ENCODE measurements at regions not wholly inside any gene's neighbourhood (a gene's known extent, or its start where the extent isn't known, plus 50 kb on each side); places are given as distances from the start of the nearest gene placed in this dataset.

DNA sequence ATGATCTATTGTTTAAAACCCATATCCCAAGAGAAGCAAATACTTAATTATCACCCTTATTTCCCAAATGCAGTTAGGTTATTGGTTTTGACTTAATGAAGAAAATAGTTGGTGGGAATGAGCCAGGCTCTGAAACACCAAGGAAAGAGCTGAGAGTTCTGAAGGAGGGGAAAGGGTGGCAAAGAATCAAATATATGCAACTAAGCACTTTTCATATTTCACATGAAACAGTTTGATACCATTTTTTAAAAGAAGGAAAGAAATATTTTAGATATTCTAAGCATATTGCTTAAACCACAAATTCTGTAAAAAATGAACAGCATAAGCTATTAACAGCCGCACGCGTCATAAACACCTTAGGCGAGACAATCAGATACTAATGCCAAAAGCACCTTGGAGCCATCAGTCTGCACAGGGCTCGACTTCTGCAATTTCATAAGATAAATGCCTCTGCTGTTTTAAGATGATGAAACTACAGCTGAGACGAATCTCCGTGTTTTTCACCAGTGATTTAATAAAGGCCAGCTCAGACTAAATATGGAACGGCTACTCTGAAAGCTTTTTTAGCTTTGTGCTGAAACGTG lies 371.7 kb downstream of the EN1 start:
- TF ChIP-seq, protein P1, sequence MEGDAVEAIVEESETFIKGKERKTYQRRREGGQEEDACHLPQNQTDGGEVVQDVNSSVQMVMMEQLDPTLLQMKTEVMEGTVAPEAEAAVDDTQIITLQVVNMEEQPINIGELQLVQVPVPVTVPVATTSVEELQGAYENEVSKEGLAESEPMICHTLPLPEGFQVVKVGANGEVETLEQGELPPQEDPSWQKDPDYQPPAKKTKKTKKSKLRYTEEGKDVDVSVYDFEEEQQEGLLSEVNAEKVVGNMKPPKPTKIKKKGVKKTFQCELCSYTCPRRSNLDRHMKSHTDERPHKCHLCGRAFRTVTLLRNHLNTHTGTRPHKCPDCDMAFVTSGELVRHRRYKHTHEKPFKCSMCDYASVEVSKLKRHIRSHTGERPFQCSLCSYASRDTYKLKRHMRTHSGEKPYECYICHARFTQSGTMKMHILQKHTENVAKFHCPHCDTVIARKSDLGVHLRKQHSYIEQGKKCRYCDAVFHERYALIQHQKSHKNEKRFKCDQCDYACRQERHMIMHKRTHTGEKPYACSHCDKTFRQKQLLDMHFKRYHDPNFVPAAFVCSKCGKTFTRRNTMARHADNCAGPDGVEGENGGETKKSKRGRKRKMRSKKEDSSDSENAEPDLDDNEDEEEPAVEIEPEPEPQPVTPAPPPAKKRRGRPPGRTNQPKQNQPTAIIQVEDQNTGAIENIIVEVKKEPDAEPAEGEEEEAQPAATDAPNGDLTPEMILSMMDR (IDR thresholded peaks at IDR 0.05; ENCODE audit: low read depth, low read length), result no peak
- H3K36me3 ChIP-seq, result no peaks in the 10 kb centered on the region
- peaks cover 12% of the 10 kb centered on the region for H3K4me1 ChIP-seq (ENCODE audit: low read depth)
- H3K9me3 ChIP-seq (ENCODE audit: low read depth), result no peaks in the 10 kb centered on the region
- no peak overlapping the region for H3K4me3 ChIP-seq
- no peak for DNase-seq (ENCODE audit: low read depth in 1 of 2, low spot score in 1 of 2)
- H3K27me3 ChIP-seq, result peaks cover 2% of the 10 kb centered on the region
- no peak overlapping the region for H3K27ac ChIP-seq

DNA sequence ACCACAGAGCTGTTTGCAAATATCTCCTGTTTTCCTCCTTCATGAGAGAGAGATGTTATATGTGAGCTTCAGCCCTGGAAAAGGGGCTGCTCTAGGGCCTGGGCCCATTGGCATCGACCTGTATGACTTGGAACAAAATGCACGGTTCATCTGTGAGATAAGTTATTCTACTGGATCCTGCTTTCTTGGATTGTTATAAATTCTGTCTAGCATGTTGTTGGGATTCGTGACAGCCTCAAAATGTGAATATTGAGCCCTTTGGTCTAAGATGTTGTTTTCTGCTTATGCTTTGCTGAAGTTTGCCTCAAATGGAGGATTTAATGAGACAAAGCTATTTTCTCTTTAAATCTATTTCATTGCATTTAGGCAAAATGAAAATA lies 372.9 kb downstream of the EN1 start:
- Histone ChIP-seq H3K36me3 (no peaks in the 10 kb centered on the region), H3K27ac (no peak overlapping the region), H3K9me3 (ENCODE audit: low read depth) (no peaks in the 10 kb centered on the region), H3K4me3 (no peak overlapping the region), H3K27me3 (peaks cover 2% of the 10 kb centered on the region), H3K4me1 (ENCODE audit: low read depth) (peaks cover 12% of the 10 kb centered on the region)
- DNase-seq (ENCODE audit: low read depth in 1 of 2, low spot score in 1 of 2), result no peak
- TF ChIP-seq, protein P1 (IDR thresholded peaks at IDR 0.05; ENCODE audit: low read depth, low read length), result no peak

DNA sequence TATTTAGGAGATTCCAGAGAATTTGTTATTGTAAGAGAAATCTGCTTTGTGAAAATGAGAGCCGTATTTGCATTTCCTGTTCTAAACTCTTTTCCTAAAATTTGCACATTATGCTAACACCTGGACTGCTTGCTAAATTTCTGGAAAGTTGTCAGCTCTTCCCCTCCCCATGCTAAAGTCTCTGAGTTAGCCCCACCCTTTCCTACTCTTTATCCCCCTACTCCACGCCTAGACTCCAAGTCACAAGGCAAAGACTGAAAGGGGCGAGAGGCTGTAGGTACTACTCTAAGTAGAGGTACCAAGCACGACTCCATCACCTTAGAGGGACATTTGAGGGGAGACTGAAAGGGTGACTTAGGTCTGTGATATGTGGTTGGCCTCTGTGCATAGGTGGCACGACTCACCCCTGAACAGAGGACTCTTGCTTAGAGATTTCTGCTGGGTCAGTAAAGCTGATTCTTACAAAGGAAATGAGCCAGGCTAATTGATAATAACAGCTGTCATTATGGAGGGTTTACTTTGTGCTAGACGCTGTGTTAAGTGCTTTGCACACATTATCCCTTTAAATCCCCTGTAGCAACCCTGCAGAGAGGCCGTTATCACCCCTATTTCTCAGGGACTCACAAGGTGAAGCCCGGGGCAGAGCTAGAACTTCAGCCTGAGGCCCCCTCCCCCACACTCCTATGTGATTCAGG lies 373.5 kb downstream of the EN1 start:
- no peak overlapping the region for H3K4me3 ChIP-seq
- TF ChIP-seq, protein P1 (IDR thresholded peaks at IDR 0.05; ENCODE audit: low read depth, low read length), result no peak
- DNase-seq (ENCODE audit: low read depth in 1 of 2, low spot score in 1 of 2), result peak in 1 of 2 donors; percentile 58
- H3K9me3 ChIP-seq (ENCODE audit: low read depth), result no peaks in the 10 kb centered on the region
- H3K4me1 ChIP-seq (ENCODE audit: low read depth), result peaks cover 12% of the 10 kb centered on the region
- H3K36me3 ChIP-seq, result no peaks in the 10 kb centered on the region
- H3K27ac ChIP-seq, result no peak overlapping the region
- H3K27me3 ChIP-seq, result no peaks in the 10 kb centered on the region

DNA sequence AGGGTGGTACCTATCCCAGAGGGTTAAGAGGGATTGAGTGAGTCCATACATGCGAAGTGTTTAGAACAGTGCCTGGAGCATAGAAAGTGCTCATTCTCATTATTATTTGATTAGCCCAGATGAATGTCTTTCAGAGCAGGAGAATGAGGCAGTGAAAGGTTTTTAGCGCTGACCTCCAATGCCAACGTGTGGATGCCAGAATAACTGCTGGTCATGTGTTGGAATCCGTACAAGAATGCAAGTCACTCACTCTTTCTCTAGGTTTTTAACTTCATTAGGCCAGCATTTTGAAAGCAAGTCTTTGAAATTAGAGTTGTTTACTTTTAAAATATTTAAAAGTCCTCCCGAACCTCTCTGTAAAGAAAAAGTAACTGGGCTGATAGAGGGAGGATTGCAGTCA lies 374.2 kb downstream of the EN1 start:
- no peak overlapping the region for H3K27ac ChIP-seq
- no peaks in the 10 kb centered on the region for H3K27me3 ChIP-seq
- no peaks in the 10 kb centered on the region for H3K36me3 ChIP-seq
- H3K4me3 ChIP-seq, result no peak overlapping the region
- no peak for DNase-seq (ENCODE audit: low read depth in 1 of 2, low spot score in 1 of 2)
- TF ChIP-seq, protein P1 (IDR thresholded peaks at IDR 0.05; ENCODE audit: low read depth, low read length), result no peak
- H3K9me3 ChIP-seq (ENCODE audit: low read depth), result no peaks in the 10 kb centered on the region
- peaks cover 12% of the 10 kb centered on the region for H3K4me1 ChIP-seq (ENCODE audit: low read depth)

DNA sequence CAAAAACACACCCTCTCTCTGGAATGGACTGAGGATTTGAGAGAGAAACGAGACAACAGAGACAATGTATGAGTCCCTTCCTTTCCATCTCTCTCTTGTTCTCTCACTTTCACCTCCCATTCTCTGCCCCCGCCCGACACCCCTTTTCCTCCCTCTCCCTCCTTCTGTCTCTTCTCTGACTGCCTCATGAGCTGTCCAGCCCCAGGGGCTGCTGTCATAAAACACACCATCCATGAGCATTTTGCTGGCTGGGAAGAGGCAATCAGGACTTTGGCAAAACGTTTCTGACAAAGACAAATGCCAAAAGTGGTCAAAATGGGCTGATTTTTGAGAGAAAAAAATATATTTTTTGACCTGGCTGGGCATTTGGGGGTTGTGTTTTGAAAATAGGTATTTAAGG lies 377.2 kb downstream of the EN1 start:
- Histone ChIP-seq H3K36me3 (no peaks in the 10 kb centered on the region), H3K4me3 (no peak overlapping the region), H3K4me1 (ENCODE audit: low read depth) (peaks cover 9% of the 10 kb centered on the region), H3K27me3 (no peaks in the 10 kb centered on the region), H3K27ac (no peak overlapping the region), H3K9me3 (ENCODE audit: low read depth) (no peaks in the 10 kb centered on the region)
- no peak for DNase-seq (ENCODE audit: low read depth in 1 of 2, low spot score in 1 of 2)
- TF ChIP-seq, protein P1 (IDR thresholded peaks at IDR 0.05; ENCODE audit: low read depth, low read length), result no peak
